ENCODE measurements at regions not wholly inside any gene's neighbourhood (a gene's known extent, or its start where the extent isn't known, plus 50 kb on each side); places are given as distances from the start of the nearest gene placed in this dataset.
"Not testable (repeated sequence)": the region's sequence is repeated elsewhere in the genome, so short reads cannot be mapped to it uniquely, and the experiment has no call there.

DNA sequence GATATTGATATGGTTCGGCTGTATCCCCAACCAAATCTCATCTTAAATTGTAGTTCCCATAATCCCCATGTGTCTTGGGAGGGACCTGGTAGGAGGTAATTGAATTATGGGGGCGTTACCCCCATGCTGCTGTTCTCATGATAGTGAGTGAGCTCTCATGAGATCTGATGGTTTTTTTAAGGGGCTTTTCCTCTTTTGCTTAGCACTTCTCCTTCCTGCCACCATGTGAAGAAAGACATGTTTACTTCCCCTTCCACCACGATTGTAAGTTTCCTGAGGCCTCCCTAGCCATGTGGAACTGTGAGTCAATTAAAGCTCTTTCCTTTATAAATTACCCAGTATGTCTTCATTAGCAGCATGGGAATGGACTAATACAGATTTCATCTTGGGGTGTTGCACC lies 358.6 kb downstream of the TXNL1 start:
- not testable (repeated sequence) for H3K4me3 Mint-ChIP-seq, H3K36me3 Mint-ChIP-seq, H3K9me3 Mint-ChIP-seq, H3K4me1 Mint-ChIP-seq, H3K27me3 Mint-ChIP-seq, H3K27ac Mint-ChIP-seq

DNA sequence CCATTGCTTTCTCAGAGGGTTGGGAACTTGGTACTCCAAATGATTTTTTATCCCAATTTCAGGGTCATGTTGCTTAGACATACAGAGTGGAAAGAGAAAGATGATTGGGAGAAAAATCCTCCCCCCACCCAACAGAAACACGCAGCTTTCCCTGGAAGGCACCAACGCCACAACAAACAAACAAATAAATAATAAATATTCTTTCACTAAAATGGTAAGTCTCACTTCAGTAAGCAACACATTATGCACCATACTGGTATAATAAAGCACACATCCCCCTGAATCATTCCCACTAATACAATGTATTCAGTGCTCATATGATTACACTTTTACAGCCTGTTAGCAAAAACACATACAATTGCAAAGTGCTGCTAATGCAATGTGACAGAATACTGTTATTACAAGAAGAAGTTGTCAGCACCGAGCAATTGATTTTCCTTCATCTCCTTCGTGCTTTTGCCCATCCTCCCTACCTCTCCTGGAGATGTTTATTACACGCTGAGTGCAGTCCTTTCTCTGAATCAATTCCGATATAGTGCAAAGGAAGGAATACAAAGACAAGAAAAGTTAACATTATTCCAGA lies 359.9 kb downstream of the TXNL1 start:
- H3K4me3 Mint-ChIP-seq, result no peak overlapping the region
- H3K4me1 Mint-ChIP-seq, result no peaks in the 10 kb centered on the region
- no peaks in the 10 kb centered on the region for H3K36me3 Mint-ChIP-seq
- H3K9me3 Mint-ChIP-seq, result peaks cover 9% of the 10 kb centered on the region
- H3K27me3 Mint-ChIP-seq, result peaks cover 1% of the 10 kb centered on the region
- H3K27ac Mint-ChIP-seq, result no peak overlapping the region

DNA sequence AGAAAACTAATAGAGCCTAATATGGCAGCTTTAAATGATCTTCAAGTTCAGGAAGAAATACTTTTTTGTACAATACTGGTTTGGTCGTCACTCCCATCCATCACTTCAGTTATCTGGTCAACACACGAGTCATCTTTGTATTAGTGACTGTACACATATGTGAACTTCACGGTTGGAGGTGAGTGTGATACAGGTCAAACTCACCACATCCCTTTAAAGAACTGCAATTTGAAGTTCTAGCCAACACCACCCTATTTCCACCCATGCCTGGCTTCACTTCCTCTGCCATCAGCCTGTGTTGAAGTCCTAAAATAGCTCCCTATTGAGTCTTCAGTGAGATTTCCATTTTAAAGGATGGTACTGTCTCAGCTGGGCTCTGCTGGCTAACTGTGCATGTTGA lies 361.9 kb downstream of the TXNL1 start:
- no peaks in the 10 kb centered on the region for H3K36me3 Mint-ChIP-seq
- no peak overlapping the region for H3K4me3 Mint-ChIP-seq
- H3K27me3 Mint-ChIP-seq, result peaks cover 1% of the 10 kb centered on the region
- no peak overlapping the region for H3K27ac Mint-ChIP-seq
- H3K9me3 Mint-ChIP-seq, result peaks cover 9% of the 10 kb centered on the region
- no peaks in the 10 kb centered on the region for H3K4me1 Mint-ChIP-seq

DNA sequence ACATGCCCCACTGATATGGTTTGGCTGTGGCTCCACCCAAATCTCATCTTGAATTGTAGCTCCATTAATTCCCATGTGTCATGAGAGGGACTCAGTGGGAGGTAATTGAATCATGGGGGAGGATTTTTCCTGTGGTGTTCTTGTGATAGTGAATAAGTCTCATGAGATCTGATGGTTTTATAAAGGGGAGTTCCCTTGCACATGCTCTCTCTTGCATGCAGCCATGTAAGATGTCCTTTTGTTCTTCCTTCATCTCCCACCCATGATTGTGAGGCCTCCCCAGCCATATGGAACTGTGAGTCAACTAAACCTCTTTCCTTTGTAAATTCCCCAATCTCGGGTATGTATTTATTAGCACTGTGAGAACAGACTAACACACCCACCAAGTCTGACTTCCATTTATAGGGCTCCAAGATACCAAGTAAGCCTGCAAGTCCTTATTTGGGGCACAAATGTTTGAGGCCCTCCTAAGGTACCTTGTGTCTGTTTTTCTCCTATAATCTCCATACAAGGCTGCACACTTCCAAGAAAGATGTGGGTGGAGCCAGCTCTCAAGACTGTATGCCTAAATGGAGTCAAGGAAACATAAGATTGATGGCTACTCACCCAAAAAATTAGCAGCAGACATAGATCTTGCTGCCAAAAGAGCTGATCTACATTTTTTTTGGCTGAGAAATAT lies 364.7 kb downstream of the TXNL1 start:
- no peak overlapping the region for H3K27ac Mint-ChIP-seq
- H3K36me3 Mint-ChIP-seq, result no peaks in the 10 kb centered on the region
- H3K4me1 Mint-ChIP-seq, result no peaks in the 10 kb centered on the region
- H3K27me3 Mint-ChIP-seq, result peaks cover 1% of the 10 kb centered on the region
- no peak overlapping the region for H3K4me3 Mint-ChIP-seq
- H3K9me3 Mint-ChIP-seq, result peaks cover 10% of the 10 kb centered on the region

DNA sequence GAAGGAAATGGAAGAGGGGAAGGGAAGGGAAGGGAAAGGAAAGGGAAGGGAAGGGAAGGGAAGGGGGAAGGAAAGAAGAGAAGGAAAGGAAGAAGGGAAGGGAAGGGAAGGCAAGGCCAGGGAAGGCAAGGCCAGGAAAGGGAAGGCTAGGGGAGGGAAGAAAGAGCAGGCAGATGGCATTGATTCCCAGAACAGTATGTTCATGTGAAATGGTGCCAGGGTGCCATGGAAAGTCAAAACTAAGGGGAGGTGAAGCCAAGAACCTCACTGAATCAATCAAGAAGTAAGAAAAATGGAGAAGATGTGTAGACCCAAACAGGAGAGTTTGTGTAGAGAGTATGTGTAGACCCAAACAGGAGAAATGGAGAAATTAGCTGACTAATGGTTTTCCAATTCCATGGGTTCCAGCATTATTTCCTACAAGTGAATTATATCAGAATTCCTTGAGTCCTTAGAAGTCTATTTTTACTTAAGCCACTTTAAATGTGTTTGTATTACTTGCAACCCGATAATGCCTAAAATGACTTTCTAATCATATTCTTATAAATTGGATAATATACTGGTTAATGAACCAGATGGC lies 367.6 kb downstream of the TXNL1 start:
- Mint-ChIP-seq H3K4me3 (no peak overlapping the region), H3K9me3 (peaks cover 9% of the 10 kb centered on the region), H3K27ac (no peak overlapping the region), H3K27me3 (peaks cover 1% of the 10 kb centered on the region), H3K4me1 (no peaks in the 10 kb centered on the region), H3K36me3 (no peaks in the 10 kb centered on the region)

DNA sequence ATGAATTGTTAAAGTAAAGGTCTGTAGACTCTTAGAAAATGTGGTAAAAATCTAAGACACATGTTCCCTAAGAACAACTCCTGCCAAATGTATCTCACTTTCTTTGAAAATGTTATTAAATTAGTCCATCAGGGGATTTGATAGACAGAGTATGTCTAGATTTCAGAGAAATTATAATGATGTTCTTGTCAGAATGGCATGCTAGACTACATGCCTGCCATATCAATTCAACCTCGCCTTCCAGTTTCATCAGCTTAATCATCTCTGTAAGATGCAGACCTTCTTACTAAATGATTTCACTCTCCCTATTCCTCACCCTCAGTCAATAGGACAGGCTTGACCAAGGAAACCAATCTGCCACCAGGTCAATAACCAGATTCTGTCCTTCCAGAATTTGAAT lies 368.4 kb downstream of the TXNL1 start:
- H3K9me3 Mint-ChIP-seq, result peaks cover 9% of the 10 kb centered on the region
- no peak overlapping the region for H3K4me3 Mint-ChIP-seq
- no peaks in the 10 kb centered on the region for H3K4me1 Mint-ChIP-seq
- H3K36me3 Mint-ChIP-seq, result no peaks in the 10 kb centered on the region
- no peak overlapping the region for H3K27ac Mint-ChIP-seq
- H3K27me3 Mint-ChIP-seq, result no peaks in the 10 kb centered on the region

DNA sequence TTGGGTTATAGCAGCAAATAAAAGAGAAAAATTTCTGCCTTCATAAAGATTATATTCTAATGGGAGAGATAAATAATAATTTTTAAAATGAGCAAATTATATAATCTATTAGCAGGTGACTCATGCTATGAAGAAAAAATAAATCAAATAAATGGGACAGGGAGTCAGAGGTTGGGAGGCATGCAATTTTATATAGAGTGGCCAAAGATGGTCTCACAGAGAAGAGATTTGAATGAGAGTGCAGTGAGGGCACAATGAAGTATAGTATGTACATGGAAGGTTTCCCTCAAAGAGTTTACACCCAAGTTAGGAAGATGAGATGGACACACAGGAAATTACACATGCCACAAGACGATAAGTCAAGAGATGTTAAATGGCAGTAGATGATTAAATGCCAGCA lies 369.4 kb downstream of the TXNL1 start:
- H3K4me1 Mint-ChIP-seq, result no peaks in the 10 kb centered on the region
- H3K36me3 Mint-ChIP-seq, result no peaks in the 10 kb centered on the region
- H3K27ac Mint-ChIP-seq, result no peak overlapping the region
- H3K4me3 Mint-ChIP-seq, result no peak overlapping the region
- H3K9me3 Mint-ChIP-seq, result peaks cover 9% of the 10 kb centered on the region
- H3K27me3 Mint-ChIP-seq, result no peaks in the 10 kb centered on the region

DNA sequence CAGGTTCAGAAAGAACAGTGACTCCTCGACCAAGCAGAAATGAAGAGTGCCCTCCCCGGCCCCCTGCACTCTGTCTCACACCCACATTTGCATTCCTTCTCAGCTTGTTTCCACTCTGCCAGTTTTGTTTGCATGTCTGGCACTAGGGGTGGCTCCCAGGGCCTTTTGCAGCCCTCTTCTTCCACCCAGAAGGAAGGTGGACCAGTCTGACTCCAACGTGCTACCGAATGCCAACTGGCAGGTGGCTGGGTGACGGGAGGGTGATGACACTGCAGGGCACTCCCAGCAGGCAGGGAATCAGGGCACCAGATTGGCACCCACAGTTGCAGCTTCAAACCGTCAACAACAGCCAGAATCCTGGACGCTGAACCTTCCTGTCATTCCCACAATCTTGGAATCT lies 371.1 kb downstream of the TXNL1 start:
- H3K36me3 Mint-ChIP-seq, result no peaks in the 10 kb centered on the region
- peaks cover 9% of the 10 kb centered on the region for H3K9me3 Mint-ChIP-seq
- no peak overlapping the region for H3K4me3 Mint-ChIP-seq
- H3K27me3 Mint-ChIP-seq, result no peaks in the 10 kb centered on the region
- H3K4me1 Mint-ChIP-seq, result no peaks in the 10 kb centered on the region
- no peak overlapping the region for H3K27ac Mint-ChIP-seq

DNA sequence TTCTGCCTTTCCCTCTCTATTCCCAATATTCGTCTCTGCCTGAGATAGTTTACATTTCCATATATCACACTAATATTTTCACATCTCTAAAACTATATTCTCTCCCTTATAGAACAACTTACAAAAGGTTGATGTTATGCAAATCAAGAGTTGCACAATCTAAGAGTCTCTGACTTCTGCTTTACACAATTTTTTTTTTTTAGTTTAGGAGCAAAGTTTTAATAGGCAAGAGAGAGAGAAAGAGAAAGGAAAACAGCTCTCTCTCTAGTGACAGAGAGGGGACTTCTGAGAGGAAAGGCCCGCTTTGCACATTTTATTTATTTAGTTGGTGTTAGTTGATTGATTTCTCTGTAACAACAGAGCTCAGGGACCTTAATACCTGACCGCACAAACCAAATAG lies 380.2 kb downstream of the TXNL1 start:
- Mint-ChIP-seq H3K9me3 (peaks cover 6% of the 10 kb centered on the region), H3K4me1 (no peaks in the 10 kb centered on the region), H3K27ac (no peak overlapping the region), H3K36me3 (no peaks in the 10 kb centered on the region), H3K27me3 (no peaks in the 10 kb centered on the region), H3K4me3 (no peak overlapping the region)

DNA sequence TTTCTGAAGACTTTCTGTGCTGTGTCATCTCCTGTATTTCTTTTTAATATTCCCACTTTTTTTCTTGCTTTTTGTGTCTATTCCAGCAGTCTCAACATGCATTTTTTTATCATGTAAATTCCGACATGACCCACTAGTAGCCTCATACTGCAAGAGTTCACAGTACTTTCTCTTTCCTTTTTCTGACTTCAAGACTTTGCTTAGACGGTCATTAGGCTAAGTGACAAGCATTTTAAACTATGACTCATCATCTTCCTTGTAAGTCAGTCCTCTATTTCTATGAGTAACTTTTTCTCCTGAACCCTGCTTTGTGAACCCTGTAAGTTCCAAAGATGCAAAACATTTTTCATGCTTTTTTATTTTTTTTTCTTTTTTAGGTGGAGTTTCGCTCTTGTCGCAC lies 381.2 kb downstream of the TXNL1 start:
- no peaks in the 10 kb centered on the region for H3K4me1 Mint-ChIP-seq
- H3K27ac Mint-ChIP-seq, result no peak overlapping the region
- no peaks in the 10 kb centered on the region for H3K27me3 Mint-ChIP-seq
- H3K36me3 Mint-ChIP-seq, result no peaks in the 10 kb centered on the region
- H3K9me3 Mint-ChIP-seq, result peaks cover 6% of the 10 kb centered on the region
- no peak overlapping the region for H3K4me3 Mint-ChIP-seq

DNA sequence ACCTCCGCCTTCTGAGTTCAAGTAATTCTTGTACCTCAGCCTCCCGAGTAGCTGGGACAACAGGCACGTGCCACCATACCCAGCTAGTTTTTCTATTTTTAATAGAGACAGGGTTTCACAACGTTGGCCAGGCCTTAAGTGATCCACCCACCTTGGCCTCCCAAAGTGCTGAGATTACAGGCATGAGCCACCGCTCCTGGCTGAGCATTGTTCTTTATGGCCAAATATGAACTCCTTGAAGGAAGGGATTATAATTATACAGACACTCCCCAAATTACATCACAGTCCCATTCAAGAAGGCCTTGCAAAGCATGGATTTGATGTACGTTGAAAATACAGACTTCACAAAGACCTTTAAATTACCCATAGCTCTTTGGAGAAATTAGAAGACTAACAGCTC lies 381.7 kb downstream of the TXNL1 start:
- H3K4me3 Mint-ChIP-seq, result no peak overlapping the region
- H3K4me1 Mint-ChIP-seq, result no peaks in the 10 kb centered on the region
- H3K27ac Mint-ChIP-seq, result no peak overlapping the region

DNA sequence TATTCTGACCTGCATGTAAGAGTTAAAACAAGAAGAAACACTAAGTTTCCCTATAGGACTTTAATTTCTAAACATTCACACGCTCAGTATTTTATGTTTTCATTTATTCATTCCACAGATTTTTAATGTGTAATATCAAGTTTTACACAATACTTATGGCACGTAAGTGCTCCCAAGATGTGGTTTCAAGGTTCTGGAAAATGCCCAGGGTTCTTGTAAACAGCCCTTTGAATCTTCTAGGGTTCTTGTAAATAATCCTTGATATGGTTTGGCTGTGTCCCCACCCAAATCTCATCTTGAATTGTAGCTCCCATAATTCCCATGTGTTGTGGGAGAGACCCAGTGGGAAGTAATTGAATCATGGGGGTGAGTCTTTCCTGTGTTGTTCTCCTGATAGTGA lies 383.0 kb downstream of the TXNL1 start:
- no peaks in the 10 kb centered on the region for H3K36me3 Mint-ChIP-seq
- peaks cover 4% of the 10 kb centered on the region for H3K27me3 Mint-ChIP-seq
- no peak overlapping the region for H3K4me3 Mint-ChIP-seq
- no peak overlapping the region for H3K27ac Mint-ChIP-seq
- peaks cover 6% of the 10 kb centered on the region for H3K9me3 Mint-ChIP-seq
- H3K4me1 Mint-ChIP-seq, result no peaks in the 10 kb centered on the region

More for the DNA sequence above, 381.7 kb downstream of the TXNL1 start:
- Mint-ChIP-seq H3K9me3 (peaks cover 6% of the 10 kb centered on the region), H3K27me3 (no peaks in the 10 kb centered on the region), H3K36me3 (no peaks in the 10 kb centered on the region)

DNA sequence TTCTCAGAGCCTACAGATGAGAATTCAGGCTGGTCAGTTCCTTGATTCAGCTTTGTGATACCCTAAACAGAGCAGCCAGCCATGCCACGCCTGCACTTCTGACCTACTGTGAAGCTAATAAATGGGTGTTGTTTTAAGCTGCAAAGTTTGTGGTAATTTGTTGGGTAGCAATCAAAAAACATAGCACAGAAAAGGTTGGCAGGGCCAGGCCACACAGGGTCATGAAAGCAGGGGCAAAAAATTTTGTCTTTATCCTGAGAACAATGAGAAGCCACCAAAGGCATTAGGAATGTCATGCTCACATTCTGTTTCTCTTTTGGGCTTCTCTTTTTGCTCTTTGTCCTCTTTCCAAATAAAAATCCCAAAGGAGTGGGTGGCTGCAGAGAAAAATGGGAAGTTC lies 385.9 kb downstream of the TXNL1 start:
- Mint-ChIP-seq H3K9me3 (peaks cover 6% of the 10 kb centered on the region), H3K36me3 (no peaks in the 10 kb centered on the region), H3K27me3 (peaks cover 4% of the 10 kb centered on the region), H3K4me3 (no peak overlapping the region), H3K4me1 (no peaks in the 10 kb centered on the region), H3K27ac (no peak overlapping the region)

DNA sequence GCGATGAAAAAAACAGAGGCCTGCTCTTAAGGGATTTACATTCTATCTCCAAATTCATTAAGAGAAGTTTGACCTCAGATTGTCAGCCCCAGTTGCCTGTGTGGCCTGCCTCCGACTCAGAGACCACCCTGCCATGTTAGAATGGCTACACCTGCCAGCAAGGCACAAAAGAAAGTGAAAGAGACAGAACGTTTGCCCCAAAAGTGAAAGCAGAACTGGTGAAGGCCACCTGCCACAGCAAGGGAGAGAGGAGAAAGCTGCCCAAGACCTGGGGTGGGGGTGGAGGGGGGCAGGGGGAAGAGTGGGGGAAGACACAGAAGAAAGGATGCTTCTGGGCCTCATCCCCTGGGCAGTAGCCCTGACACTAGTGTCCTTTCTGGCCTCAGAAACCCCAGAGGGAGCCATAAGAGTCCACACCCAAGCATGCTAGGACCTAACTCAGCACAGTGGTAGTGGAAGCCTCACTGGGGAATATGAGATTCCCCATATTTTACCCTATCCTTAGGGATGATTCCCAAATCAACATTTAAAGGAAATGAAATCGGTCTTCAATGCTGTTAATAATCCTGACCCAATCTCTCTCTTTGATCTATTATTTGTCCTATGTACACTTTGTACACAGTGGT lies 389.7 kb downstream of the TXNL1 start:
- H3K4me3 Mint-ChIP-seq, result no peak overlapping the region
- no peaks in the 10 kb centered on the region for H3K36me3 Mint-ChIP-seq
- no peaks in the 10 kb centered on the region for H3K9me3 Mint-ChIP-seq
- H3K27me3 Mint-ChIP-seq, result peaks cover 4% of the 10 kb centered on the region
- H3K4me1 Mint-ChIP-seq, result no peaks in the 10 kb centered on the region
- no peak overlapping the region for H3K27ac Mint-ChIP-seq

DNA sequence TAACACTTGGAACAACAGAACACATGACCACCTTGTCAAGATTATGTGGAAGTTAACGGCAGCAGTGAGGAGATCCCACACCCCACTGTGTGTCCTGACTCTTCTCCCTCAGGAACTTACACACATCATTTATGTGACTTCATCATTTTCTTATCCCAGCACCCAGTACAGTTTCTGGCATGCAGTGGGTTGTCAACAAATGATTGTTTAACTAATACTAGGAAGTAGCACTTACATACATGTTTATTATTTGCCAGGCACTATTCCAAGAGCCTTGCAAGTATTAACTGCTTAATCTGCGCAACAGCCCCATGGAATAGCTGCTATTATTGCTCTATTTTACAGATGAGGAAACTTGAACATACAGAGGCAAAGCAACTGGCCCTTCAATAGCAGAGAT lies 391.5 kb downstream of the TXNL1 start:
- Mint-ChIP-seq H3K4me1 (no peaks in the 10 kb centered on the region), H3K4me3 (no peak overlapping the region), H3K36me3 (no peaks in the 10 kb centered on the region), H3K9me3 (no peaks in the 10 kb centered on the region), H3K27me3 (peaks cover 4% of the 10 kb centered on the region), H3K27ac (no peak overlapping the region)

DNA sequence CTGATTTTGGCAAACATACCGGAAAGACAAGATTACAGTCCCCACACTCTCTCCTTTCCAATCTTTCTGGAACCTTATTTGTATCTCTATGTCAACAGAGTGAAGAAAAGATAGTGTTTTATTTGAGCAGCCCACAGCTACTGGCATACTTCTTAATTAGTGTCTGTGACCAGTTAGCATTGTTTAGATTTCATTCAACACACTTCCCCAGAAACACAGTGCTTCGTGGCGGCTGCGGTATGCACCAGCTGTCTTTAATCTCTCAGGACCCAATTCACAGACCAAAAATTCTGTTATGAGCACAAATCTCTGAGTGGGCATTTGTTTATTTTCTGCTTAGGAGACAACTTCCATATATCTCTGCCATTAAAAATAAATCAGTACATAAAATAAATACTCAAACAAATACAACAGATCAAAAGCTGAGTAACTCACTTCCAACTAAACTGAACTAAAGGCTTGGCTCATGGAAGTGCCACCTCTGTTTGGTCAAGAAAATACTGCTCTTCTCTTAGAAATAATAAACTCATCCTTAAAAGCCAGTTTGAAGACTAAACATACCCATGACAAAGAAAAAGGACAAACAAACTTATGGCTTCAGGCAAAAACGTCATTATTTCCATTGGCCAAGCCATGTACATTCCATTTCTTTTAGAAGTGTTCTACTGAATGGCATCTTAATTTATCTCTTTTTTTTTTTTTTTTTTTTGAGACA lies 392.4 kb downstream of the TXNL1 start:
- Mint-ChIP-seq H3K36me3 (no peaks in the 10 kb centered on the region), H3K27me3 (peaks cover 4% of the 10 kb centered on the region), H3K4me1 (no peaks in the 10 kb centered on the region), H3K27ac (no peak overlapping the region), H3K4me3 (no peak overlapping the region), H3K9me3 (no peaks in the 10 kb centered on the region)

Data from activated naive CD4-positive, alpha-beta T cell treated with anti-CD3 and anti-CD28 coated beads, Interleukin-2, amount 50 U/mL, for 24 hours (primary cell).